AG08396 (cell line): ENCODE measurements at regions not wholly inside any gene's neighbourhood (a gene's known extent, or its start where the extent isn't known, plus 50 kb on each side); places are given as distances from the start of the nearest gene placed in this dataset.

ENCODE experiments used
- DNase-seq: peaks from one replicate; pipeline ENCODE4 v3.0.0; 2012; ENCODE audit warnings: low spot score, mixed read lengths

DNA sequence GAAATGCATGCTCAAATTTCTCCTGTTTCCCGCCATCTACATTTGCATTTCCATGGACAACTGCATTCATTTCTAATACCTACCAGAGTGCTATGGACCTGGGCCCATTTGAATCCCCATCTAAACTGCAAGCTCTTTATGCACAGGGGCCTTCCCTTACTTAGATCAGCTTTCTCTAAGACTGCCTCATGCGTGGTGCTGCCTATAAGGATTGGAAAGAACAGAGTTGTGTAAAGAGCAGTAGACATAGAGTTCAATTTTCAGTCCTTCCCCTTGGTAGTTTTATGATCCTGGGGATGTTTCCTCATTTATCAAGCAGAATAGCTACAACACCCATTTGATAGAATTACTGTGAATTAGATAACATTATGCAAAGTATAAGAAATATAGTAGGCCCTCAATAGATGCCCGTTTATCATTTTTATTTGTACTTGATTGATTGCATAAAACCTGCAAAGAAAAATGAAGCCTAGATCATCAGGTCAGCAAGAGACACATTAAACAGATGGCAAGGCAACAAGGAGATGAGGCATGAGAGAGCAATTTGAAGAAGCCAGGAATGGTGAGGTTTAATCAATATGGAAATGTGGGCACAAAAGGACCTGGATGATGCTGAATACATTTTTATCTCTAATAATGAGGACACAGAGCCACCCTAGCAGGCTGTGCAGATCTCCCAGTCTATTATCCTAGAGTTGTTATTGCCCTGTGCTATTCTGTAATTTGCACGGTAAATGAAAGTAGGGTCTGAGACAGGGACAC is 359.7 kb downstream of the FAM181B start:
- DNase-seq, result no peak

DNA sequence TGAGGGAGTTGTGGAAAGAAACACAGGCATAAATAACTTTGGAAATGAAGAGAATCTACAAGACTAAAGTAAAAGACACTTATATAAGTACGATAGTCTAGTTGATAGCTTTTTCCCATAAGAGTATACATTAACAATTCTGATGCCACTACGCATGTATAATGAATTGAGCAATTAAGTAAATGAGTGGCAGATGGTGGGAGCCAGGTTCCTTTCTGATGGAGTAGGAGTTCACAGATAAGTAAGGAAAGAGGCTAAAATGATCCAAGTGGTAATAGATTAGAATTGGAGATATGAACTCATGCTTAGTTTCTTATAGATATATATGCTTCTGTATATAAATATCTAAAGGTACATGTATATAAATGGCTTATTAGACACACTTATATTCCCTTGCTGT is 368.3 kb downstream of the FAM181B start:
- DNase-seq, result no peak

DNA sequence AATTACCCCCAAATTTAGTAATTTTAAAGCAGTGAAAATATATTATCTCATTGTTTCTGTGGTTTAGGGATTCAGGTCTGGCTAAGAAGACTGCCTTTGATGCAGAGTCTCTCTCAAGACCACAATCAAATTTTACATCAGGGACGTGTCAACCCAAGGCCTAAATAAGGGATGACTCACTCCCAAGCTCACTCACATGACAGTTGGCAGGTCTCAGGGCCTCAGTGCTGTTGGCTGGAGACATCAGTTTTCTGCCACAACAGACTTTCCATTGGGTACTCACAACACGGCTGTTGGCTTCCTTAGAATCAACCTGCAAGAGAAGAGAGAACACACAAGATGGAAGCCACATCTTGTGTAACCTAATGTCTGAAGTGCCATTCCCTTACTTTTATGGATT is 377.3 kb downstream of the FAM181B start:
- no peak for DNase-seq

DNA sequence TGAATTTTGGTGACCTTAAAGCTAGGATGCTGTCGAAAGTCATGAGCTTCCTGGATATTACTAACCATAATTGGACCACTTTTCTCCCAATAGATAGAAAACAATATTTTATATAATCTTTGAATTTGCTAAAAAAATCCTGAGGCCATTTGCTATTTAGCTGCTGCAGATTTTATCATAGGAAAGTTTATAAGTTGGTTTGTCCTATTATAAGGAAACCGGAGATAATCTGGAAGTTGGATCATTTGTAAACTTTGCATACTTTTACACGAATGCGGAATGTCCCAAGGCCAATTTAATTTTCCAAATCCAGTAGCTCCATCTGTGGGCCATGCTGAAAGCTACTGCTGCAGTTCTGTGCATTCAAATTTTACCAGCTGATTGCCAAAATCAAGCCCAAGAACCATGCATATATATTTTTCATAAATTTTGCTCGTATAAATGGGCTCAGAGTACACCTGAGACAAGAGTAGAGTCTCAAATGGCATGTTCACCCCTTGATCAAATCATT is 378.3 kb downstream of the FAM181B start:
- DNase-seq, result no peak

DNA sequence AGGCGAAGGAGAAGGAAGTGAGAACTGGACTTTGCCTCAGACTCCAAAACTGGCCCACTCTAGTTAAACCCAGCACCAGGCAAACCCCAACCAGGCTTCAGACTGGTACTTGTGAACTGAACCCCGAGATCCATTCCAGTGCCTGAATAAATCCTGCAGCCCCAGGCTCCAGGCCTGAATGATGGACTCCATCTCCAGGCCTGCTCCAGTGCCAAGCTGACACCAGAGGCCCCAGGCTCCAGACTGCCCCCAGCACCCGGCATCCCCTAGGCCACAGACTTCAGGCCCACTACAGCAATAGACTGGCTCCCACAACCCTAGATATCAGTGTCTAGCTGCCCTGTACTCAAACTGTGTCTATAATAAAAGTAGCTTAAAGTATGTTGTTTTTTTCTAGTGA is 406.8 kb downstream of the FAM181B start:
- DNase-seq, result no peak

DNA sequence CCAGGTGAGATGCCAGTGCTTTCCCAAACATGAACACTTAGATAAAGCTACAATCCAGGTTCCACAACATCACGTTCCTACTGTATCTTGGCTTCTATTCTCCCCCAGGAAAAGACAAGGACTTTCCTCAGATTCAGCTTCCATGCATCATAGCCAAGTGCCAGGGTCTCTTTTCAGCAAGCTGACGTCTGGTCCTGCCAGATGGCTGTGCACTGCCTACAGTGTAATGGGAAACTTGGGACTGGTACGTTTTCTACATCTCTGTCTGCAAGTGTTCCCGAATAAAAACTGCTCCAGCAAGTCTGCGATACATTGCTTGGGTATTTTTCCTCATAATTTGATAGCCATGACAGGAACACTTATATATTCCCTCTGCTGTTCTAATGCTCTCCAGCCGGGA is 412.5 kb downstream of the FAM181B start:
- no peak for DNase-seq

DNA sequence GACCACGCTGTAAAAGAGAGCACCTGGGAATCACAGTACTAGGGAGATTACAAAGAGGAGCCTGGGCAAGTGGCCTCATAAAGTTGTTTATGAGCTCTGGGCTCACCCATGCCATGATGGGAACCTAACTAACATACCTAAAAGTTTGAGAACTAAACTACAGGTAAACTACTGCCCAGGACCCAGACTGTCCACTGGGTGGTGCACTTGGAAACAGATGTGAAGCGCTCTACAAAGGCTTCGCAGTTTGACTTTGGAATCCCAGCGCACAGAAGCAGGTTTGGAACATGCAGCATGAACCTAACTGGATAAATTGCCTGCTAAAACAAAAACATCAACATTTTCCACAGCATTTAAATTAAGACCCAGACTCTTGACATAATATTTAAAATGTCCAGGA is 418.6 kb downstream of the FAM181B start:
- DNase-seq, result no peak

DNA sequence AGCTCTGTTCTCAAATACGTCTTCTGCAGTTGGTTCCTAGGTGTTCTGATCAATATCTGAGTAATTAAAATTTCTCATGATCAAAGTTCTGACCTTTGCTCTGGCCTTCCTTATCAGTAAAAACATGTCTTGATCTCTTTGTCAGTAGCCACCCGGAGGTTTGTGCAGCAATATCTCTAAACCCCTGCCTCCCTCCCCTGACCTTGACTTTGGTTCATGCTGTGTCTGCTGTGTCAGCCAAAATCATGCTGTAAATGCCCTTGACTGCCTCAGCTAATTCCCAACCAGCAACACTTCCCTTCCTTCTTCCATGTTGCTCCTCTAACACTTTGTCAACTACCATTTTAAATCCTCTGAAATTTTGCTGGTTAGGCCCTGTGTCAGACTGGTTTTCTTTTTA is 424.7 kb downstream of the FAM181B start:
- no peak for DNase-seq

DNA sequence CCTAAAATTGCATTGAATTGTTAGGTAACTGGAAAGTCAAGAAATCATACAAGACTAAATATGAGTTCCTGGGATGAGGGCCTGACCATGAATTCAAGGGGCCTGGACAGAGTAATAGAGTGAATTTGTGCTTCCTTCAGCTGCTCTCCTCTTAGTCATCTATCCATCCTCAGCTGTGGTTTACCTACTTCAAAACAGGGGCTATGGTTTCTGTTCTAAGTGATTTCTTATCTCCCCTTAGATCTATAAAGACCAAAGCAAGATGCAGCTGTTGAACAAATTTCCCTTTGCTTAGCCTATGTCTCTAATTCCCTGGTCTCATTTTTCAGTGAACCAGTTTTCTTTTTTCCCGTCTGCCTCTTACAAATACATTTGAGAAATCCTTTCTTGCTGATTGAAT is 428.5 kb downstream of the FAM181B start:
- no peak for DNase-seq

DNA sequence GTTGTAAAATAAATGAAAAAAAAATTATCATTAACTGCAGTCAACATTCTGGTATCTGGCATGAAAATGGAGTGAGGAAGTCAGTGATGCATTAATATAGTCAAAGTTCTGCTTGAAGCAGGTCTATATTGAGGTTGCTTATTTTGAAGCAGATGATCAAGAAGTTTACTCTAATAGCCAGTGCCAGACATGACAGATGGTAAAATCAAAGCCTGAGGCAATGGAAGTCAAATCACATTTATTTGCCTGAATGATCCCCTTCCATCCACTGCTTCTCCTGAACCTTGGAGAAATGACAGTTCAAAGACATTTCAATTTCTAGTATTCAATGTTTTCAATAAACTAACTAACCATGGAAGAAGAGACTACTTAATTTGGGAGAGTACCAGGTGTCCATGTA is 430.0 kb downstream of the FAM181B start:
- DNase-seq, result no peak

DNA sequence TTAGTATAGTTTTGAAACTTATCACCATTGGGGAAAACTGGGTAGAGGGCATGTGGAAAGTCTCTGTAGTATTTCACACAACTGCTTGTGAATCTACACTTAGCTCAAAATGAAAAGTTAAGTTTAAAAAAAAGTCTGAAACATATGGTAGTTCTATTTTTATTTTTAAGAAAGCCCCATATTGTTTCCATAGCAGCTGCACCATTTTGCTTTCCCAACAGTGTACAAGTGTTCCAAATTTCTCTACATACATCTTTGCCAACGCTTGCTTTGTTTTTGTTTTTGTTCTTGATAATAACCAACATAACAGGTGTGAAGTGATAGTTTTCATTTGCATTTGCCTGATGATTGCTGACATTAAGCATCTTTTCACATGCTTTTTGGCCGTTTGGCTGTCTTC is 445.2 kb downstream of the FAM181B start:
- DNase-seq, result no peak

DNA sequence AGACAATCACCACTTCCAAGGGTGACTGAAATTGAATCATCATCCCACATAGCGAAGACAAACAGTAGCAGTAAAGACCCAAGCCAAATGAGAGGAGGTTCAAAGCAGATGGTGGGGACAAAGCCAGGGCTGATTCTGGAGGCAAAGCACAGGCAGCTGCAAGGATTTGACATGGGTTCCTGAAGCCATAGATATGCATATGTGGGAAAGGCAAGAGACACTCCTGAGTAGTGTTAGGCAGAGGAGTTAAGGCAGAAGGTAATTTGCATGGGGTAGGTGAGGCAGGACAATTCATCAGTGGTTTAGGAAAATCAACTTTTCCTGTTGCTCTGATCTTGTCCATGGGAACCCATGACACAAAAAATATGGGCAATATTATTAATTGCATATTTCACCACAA is 462.8 kb downstream of the FAM181B start:
- DNase-seq, result no peak

DNA sequence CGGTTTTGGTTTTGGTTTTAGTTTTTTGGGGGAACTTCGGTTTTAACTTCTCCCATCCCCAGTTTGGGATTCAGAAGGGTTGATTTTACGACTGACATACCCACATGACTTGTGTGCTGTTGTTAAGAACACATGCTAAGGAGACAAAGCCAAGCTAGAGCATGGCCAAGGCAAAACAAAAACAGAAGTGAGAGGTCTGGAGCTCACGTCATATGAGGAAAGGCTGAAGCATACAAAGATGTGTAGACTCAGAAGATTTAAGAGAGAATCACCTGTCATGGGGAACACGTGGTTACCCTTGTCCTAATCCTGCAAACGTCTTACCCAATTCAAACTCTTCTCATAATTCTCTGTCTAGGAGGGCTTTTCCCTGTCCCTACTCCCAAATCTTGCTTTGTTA is 465.0 kb downstream of the FAM181B start:
- DNase-seq, result no peak

DNA sequence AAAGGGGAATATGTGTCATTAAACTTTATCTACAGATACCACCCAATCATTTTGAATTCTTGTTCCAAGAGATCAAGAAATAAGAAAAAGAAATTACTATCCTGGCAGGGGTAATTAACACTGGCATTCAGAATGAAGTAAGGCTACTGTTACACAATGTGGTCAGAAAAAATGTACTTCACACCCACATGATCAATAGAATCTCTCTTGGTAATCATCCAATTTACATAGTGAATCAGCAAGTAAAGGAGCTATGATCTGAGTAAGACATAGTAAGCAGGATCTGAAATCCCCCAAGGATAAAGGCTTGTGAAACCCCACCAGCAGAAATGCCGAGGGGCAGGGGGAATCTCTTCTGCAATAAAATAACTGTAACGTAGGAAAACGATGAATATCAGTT is 466.5 kb downstream of the FAM181B start:
- no peak for DNase-seq

DNA sequence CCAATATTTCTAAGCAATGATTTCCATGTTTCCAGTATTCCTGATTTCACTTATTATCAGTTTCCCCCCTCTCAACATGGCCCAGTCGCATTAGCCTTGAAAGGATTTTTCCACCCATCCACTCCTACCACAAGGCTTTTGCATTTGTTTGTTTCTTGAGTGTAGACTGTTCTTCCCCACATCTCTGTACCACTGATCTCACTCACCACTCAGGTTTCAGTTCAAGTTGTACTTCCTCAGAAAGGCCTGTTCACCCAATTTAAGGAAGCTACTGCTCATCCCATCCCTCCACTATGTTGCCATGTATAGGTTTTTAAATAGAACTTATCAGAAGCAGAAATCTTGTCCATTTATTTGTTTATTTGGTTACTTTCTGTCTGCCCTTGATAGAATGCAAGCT is 472.3 kb downstream of the FAM181B start:
- no peak for DNase-seq

DNA sequence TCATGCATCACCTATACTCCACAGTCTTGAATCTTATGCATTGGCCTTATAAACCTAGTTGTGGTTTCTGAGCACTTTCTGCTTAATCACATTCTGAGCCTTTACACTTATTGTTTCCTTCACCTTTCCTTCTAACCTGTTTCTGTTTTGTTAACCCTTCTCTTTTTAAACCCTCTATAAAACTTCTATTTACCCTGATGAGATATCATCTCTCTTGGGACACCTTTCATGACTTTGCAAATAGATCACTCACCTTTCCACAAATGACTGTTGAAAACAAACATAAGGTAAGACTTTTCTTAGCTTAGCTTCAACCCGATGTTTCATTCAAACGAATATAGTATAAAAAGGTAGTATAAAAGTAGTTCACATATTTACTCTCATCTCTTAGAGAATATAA is 483.6 kb downstream of the FAM181B start:
- no peak for DNase-seq

DNA sequence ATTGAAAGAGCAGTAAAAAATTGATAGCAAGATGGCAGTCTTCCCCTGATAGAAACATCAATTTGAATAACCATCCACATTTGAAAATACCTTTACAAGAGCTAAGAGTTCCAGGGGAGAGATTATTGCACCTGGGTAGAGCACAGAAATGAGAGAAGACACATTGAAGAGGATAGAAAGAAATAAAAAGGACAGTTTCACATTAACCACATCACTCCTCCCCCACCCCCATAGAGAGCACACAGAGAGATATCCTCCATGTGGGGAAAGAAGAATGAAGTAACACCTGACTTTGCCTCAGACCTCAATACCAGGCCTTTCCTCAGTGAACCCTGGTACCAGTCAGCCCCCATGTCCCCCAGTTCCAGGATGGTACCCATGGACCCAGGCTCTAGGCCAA is 486.7 kb downstream of the FAM181B start:
- DNase-seq, result no peak

DNA sequence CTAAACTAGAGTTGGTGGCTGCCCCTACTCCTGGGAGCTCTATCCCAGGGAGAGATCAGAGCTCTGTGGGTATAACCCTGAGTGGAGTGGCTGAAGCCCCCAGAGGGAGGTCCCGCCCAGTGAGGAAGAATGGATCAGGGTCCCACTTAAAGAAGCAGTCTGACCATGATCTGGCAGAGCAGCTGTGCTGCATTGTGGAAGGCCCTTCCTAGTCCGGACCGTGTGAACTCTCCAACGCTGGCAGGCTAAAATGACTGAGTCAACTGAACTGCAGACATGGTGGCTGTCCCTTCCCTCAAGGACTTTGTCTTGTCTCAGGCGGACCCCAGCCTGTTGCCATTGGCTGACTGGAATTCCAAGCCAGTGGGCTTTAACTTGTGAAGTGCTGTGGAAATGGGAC is 494.2 kb downstream of the FAM181B start:
- DNase-seq, result no peak

DNA sequence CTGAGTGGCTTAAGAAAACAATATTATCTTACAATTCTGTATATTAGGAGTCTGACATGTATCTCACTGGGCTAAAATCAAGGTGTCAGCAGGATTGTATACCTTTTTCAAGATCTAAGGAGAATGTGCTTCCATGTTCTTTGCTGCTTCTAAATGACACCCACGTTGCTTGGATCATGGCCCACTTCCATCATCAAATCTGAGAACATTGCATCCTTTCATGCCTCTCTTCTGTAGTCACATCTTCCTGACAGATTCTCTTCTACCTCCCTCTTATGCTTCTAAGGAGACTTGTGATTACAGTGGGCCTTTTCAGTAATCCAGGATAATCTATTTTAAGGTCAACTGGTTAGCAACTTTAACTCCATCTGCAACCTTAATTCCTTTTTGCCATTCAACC is 499.4 kb downstream of the FAM181B start:
- DNase-seq, result no peak

DNA sequence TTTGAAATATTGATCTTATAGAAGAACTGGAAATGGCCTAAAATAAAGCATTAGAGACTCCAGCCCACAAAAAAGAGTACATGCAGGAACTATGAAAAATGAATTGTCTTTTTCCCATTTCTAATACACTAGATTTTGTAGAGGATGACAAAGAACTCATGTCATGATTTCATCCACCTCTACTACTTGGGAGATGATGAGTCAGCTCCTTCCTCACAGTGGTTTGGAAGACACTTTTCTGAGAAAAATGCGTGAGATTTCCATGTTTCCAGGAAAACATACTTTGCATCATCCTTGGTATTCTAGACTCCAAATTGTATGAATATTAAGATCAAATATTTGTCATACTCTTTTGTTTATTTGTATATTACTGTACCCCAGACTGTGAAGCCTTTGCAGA is 500.5 kb downstream of the FAM181B start:
- no peak for DNase-seq

DNA sequence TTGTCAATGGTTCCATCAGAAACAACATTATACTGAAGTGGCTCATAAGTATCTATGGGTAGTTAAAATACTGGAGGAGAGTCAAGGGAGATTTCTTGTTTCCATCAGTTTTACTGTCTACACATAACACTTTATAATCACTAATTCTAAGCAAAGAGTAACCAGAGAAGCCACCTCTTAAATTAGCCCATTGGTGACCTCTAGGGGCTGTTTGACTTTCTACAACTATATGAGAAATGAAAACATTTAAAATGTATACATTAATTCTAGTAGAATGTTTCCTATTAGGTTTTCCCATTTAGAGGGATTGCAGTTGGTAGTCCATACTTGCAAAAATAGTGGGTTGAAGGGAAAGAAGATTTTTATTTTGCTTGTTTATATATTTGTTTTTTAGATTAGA is 504.3 kb downstream of the FAM181B start:
- DNase-seq, result no peak

DNA sequence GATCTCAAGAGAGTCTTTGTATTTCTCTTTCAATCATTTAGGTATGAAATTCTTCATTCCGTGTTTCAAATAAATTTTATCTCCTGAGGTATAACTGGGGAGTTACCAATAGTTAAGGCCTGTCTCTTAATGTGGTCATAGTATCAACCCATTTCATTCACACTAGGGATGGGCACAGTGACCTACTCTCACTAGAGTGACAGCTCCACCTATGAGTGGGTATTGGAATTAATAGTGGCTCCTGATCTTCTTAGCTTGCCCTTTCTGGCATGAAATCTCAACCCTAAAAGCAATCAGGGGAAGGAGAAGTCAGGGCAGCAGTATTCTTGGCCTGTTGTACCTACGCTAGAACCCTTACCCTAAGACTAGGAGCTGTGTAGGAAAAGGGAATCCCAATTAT is 507.7 kb downstream of the FAM181B start:
- DNase-seq, result no peak

DNA sequence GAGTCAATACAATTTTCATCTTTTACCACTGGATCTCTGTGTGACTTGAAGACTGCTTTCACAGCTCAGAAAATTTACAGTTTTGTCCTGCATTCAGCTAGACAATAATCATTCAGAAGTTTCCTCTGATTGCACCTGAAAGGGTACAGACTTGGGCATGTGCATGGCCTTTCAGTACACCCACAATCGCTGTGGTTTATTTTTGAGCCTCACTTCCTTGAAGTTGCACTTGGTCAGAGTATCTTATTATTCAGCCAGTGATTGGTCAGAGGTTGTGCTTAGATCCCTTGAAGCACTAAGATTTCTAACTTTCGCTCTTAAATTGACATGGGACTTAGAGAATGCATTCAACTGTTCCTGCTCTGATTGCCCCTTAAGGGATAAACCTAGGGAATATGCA is 508.2 kb downstream of the FAM181B start:
- DNase-seq, result no peak

DNA sequence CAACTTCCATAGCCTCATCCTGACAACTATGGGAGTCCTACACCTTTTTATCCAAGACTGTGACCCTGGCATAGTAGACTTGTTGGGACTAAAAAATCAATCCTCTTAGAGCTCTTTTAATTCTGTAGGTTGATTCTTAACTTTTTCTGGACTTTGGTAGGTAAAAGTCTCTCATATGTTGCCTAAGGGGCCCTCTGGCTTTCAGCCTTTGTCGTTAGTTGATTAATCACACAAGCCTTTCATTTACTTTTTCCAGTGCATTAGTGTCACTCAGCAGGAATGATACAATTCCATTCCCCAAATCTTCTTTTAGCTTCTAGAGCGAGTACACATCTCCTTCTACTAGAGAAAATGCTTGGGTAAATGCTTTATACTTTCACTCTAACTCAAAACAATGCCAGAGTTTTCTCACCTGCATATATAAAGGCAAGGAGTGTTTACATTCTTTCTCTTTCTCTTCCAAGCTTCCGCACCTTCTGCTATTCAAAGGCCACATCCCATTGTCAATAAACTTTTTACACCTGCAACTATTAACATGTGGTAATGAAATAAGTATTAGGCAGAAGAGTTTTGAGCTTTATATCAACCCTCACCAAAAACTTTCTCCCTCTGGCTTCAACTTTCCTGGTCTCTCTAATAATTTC is 516.6 kb downstream of the FAM181B start:
- DNase-seq, result no peak
